ENCODE measurements at regions not wholly inside any gene's neighbourhood (a gene's known extent, or its start where the extent isn't known, plus 50 kb on each side); places are given as distances from the start of the nearest gene placed in this dataset.

DNA sequence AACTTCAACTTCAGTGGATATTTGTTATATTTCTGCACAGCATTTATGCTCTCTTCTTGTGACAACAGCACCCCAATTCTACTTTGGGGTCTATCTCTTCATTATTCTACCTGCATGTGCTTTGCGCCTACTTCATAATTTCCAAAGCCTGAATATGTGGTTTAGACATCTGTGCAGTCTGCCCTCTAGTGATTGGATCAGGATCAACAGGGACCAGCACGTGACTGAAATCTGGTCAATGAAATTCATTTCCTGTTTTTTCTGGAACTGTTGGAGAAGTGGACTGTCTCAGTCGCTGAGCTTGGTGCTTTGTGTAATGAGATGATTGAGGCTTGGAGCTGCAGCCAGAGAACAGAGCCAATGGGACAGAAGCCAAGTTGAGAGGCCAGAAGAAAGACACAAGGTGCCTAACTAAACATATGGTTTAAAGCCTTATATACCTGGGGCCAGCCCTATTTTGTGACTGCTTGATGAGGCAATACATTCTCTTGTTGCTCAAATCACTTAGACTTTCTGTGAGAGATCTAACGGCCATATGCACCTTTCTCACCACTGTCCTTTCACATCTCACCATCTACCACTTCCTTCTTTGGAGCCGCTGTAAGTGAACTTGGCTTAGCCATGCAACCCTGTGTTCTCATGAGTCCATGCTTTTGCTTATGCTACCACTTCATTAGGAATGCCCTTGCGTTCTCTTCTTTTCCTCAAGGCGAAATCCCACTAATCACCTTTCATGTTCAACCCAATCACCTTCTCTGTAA, 68.8 kb upstream of the PPP2R2B start:
- H3K4me1 Mint-ChIP-seq (ENCODE audit: low read depth) = peaks cover 5% of the 10 kb centered on the region
- no peaks in the 10 kb centered on the region for H3K36me3 Mint-ChIP-seq (ENCODE audit: low read depth)
- DNase-seq = peak; percentile 29
- peak; percentile 51 for ATAC-seq
- no peak overlapping the region for H3K4me3 Mint-ChIP-seq
- no peak overlapping the region for H3K27ac Mint-ChIP-seq
- ChIA-PET CTCF (interaction anchor here (0.6 to 1.4 kb wide), 7 partner anchors 11 to 202 kb away, joined by 3 to 6 read pairs (median 3); no protein-coding TSS in a partner anchor), POLR2A (no interaction called here)
- H3K9me3 Mint-ChIP-seq = no peaks in the 10 kb centered on the region
- intact Hi-C loops (cut with micrococcal nuclease) = no loop called here
- peak; percentile 40 for TF ChIP-seq CTCF (IDR thresholded peaks at IDR 0.05)
- H3K27me3 Mint-ChIP-seq = no peaks in the 10 kb centered on the region

GRCh38 chr5:146948666-146949065, 70.1 kb upstream of the PPP2R2B start:
- TF ChIP-seq CTCF (IDR thresholded peaks at IDR 0.05) = no peak
- Mint-ChIP-seq H3K27ac (no peak overlapping the region), H3K4me1 (ENCODE audit: low read depth) (peaks cover 5% of the 10 kb centered on the region), H3K9me3 (no peaks in the 10 kb centered on the region), H3K4me3 (no peak overlapping the region), H3K27me3 (peaks cover 2% of the 10 kb centered on the region), H3K36me3 (ENCODE audit: low read depth) (no peaks in the 10 kb centered on the region)
- ATAC-seq (no peak), DNase-seq (no peak)
- intact Hi-C loops (cut with micrococcal nuclease) = no loop called here
- CTCF ChIA-PET = interaction anchor here (2.0 to 2.1 kb wide), 2 partner anchors 11 to 18 kb away, joined by 4 to 17 read pairs; no protein-coding TSS in a partner anchor
- POLR2A ChIA-PET = no interaction called here

DNA sequence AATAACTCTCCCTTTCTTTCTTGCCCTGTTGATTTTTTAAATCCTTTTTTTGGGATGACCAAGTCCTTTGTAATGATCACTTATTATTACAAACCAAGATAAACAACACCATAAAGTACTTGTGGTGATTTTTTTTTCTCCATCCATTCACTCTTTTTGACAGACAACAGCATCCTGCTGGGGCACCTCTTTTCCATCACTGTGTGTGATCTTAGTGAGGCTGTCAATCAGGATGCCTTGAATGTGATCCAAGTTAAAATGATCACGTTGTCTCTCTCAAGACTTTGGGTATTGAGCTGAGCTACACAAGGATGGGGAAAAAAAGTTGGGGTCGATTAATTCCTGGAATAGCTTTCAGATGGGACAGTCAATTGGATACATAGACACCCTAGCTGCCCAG, 73.6 kb upstream of the PPP2R2B start:
- ChIA-PET POLR2A (no interaction called here), CTCF (interaction anchor here (1.1 to 2.9 kb wide), 2 partner anchors 14 to 419 kb away, joined by 6 to 21 read pairs; no protein-coding TSS in a partner anchor)
- Mint-ChIP-seq H3K27ac (no peak overlapping the region), H3K36me3 (ENCODE audit: low read depth) (no peaks in the 10 kb centered on the region), H3K4me3 (no peak overlapping the region), H3K27me3 (peaks cover 6% of the 10 kb centered on the region), H3K4me1 (ENCODE audit: low read depth) (peaks cover 3% of the 10 kb centered on the region), H3K9me3 (no peaks in the 10 kb centered on the region)
- no peak for DNase-seq
- intact Hi-C loops (cut with micrococcal nuclease) = no loop called here
- ATAC-seq = no peak
- TF ChIP-seq CTCF (IDR thresholded peaks at IDR 0.05) = no peak

- no peak for DNase-seq
Observed at GRCh38 chr5:146956217-146956616, 77.7 kb upstream of the PPP2R2B start.

More at GRCh38 chr5:146956217-146956616, 77.7 kb upstream of the PPP2R2B start:
- H3K4me1 Mint-ChIP-seq (ENCODE audit: low read depth) = no peaks in the 10 kb centered on the region
- CTCF ChIA-PET = interaction anchor here (2.0 kb wide), 1 partner anchor 9 kb away, joined by 13 read pairs; no protein-coding TSS in a partner anchor
- ATAC-seq = no peak
- no peak for TF ChIP-seq CTCF (IDR thresholded peaks at IDR 0.05)
- no peak overlapping the region for H3K27ac Mint-ChIP-seq
- POLR2A ChIA-PET = no interaction called here
- peaks cover 12% of the 10 kb centered on the region for H3K27me3 Mint-ChIP-seq
- intact Hi-C loops (cut with micrococcal nuclease) = no loop called here
- no peaks in the 10 kb centered on the region for H3K9me3 Mint-ChIP-seq
- no peak overlapping the region for H3K4me3 Mint-ChIP-seq
- no peaks in the 10 kb centered on the region for H3K36me3 Mint-ChIP-seq (ENCODE audit: low read depth)
